SK-N-SH treated with all-trans-retinoic acid at 6 μM for 48 hours (cell line): ENCODE measurements at regions not wholly inside any gene's neighbourhood (a gene's known extent, or its start where the extent isn't known, plus 50 kb on each side); places are given as distances from the start of the nearest gene placed in this dataset.

Experiments used
- BACH2 ChIP-seq: fragments of 250-450 bp; sonication (Bioruptor Pico); IDR thresholded peaks from 2 replicates; pipeline ENCODE4 v1.9.0; 2021; ENCODE audit warnings: mild to moderate bottlenecking, borderline replicate concordance
- ESRRG ChIP-seq: fragments of 250-450 bp; sonication (Bioruptor Pico); IDR thresholded peaks from 2 replicates; pipeline ENCODE4 v1.6.1; 2021; ENCODE audit warnings: mild to moderate bottlenecking
- PATZ1 ChIP-seq: fragments of 250-450 bp; sonication (Bioruptor Pico); IDR thresholded peaks from 2 replicates; pipeline ENCODE4 v1.8.0; 2020; ENCODE audit warnings: mild to moderate bottlenecking, moderate library complexity, borderline replicate concordance
- TOX ChIP-seq: fragments of 250-450 bp; sonication (Bioruptor Pico); IDR thresholded peaks from 2 replicates; pipeline ENCODE4 v1.8.0; 2021; ENCODE audit warnings: mild to moderate bottlenecking, moderate library complexity, borderline replicate concordance
- ZC3H10 ChIP-seq: fragments of 250-450 bp; sonication (Bioruptor Pico); IDR thresholded peaks from 2 replicates; pipeline ENCODE4 v1.5.1; 2021; ENCODE audit warnings: mild to moderate bottlenecking, moderate library complexity

- TF ChIP-seq PATZ1 (CRISPR knock-in tag) (no peak), TOX (CRISPR knock-in tag) (no peak), BACH2 (no peak), ZC3H10 (CRISPR knock-in tag) (no peak), ESRRG (CRISPR knock-in tag) (no peak)
These were observed 128.0 kb downstream of the NDUFA12 start for GRCh38 chr12:94875525-94875924.
